ENCODE measurements at regions not wholly inside any gene's neighbourhood (a gene's known extent, or its start where the extent isn't known, plus 50 kb on each side); places are given as distances from the start of the nearest gene placed in this dataset.
"Not testable (repeated sequence)": the region's sequence is repeated elsewhere in the genome, so short reads cannot be mapped to it uniquely, and the experiment has no call there.

DNA sequence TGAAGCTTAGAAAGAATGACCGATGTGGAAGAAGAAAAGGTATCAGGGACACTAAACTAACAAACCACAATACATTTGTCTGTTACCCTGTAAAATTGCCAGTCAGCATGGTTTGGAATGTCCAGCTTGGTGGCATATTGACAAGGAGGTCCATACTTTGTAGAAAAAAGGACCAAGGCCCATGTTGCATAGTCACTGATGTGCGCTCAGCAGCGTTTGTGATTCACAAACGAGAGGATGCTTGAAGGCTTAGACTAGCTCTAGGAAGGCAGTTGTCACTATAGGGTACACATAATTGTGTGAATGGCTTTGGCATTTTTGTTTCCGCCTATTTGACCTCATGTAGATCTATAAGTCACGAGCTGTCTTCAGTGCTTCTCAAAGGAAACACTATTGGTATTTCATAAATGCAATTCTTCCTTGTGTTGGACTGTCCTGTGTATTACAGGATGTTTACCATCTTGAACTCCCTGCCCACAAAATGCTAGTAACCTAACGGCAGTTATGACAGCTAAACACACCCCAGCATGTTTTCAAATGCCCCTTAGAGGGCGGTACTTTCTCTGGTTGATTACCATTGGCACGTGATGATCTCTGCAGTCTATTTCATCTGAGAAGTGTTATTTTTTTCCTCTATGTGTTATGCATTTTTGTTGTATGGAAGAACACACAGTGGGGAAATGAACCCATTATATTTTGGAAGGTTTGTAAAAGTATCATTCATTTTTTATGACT, 304.2 kb downstream of the CYRIA start:
- DNase-seq: no peak

- DNase-seq: no peak
These were observed 305.7 kb downstream of the CYRIA start for GRCh38 chr2:16359961-16360360.

- DNase-seq: no peak
These were observed 308.4 kb downstream of the CYRIA start for GRCh38 chr2:16357188-16357587.

DNA sequence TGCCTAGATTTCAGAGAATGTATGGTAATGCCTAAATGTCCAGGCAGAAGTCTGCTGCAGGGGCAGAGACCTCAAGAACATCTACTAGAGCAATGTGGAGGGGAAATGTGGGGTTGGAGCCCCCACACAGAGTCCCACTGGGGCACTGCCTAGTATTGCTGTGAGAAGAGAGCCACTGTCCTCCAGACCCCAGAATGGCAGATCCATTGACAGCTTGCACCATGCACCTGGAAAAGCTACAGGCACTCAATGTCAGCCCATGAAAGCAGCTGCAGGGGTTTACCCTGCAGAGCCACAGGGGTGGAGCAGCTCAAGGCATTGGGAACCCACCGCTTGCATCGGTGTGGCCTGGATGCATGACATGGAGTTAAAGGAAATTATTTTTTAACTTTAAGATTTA, 314.1 kb downstream of the CYRIA start:
- DNase-seq: no peak

GRCh38 chr2:16351137-16351536, 314.5 kb downstream of the CYRIA start:
- no peak for DNase-seq

- no peak for DNase-seq
These were observed 315.4 kb downstream of the CYRIA start for GRCh38 chr2:16350211-16350610.

GRCh38 chr2:16349811-16350210, 315.8 kb downstream of the CYRIA start:
- no peak for DNase-seq

GRCh38 chr2:16348821-16349515, 316.7 kb downstream of the CYRIA start:
- DNase-seq: no peak

DNA sequence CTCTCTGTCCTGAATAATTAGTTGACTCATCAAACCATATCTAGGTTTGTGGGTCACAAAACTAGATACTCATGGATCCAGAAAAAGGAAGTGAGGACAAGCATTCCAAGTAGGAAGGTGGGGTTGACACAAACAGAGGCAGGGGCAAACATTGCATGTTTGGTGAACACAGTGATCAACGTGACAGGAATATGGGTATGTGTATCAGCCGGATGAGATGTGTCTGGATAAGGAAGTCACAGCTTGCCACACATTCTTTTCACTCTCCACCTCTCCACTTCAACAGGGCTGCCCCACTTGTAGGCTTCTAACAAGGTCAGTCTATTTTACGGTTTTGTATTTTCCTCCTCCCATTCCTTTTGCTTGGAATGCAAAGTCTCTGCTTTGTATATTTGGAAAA, 319.0 kb downstream of the CYRIA start:
- no peak for DNase-seq

GRCh38 chr2:16345231-16345630, 320.4 kb downstream of the CYRIA start:
- not testable (repeated sequence) for DNase-seq

DNA sequence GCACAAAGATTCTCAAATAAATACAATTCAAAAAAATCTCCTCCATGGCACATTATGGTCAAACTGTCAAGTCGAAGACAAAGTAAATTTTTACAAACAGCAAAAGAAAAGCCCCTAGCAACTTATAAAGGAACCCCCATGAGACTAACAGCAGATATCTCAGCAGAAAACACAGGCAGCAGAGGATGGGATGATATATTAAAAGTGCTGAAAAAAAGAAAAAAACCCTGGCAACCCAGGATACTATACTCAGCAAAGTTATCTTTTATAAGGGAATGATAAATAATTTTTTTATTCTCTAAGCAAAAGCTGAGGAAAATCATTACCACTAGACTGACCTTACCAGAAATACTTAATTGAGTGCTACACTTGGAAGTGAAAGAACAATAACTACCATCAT, 326.4 kb downstream of the CYRIA start:
- no peak for DNase-seq

- no peak for DNase-seq
These were observed 327.6 kb downstream of the CYRIA start for GRCh38 chr2:16338026-16338425.

DNA sequence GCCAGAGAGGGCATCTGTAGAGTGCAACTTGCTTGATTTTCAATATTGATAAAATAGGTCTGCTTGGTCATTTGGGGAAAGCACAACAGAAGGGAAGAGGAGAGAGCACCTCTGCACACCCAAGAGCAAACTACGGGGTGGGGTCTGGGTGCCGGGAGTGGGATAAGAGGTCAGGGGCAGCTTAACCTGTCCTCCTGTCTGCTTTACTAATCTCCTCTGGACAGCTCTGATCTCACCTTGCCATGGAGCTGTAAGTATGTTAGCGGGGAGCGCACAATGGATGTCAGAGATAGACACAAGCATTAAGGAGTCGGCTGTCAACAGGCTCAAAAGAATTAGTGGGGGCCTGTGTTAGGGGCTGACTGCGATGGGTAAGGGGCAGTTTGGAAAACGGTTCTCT, 328.7 kb downstream of the CYRIA start:
- DNase-seq: no peak

DNA sequence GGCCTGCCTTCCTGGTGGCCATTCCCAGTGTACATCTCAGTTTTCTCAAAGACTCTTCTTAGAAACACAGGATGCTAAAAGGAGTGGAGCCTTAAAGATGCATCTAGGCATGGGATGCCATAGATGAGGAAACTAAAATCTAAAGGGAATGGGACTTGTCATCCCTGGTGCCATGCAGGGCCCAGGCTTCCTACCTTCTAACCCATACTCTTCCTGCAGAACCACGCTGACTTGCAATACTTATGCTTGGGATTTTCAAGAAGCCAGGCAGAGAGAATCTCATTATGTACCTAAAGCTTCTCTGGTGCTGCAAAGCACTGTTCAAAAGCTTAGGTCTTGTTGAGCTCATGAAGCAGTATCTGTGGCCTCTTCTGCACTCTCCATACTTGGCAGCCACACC, 329.1 kb downstream of the CYRIA start:
- no peak for DNase-seq

DNA sequence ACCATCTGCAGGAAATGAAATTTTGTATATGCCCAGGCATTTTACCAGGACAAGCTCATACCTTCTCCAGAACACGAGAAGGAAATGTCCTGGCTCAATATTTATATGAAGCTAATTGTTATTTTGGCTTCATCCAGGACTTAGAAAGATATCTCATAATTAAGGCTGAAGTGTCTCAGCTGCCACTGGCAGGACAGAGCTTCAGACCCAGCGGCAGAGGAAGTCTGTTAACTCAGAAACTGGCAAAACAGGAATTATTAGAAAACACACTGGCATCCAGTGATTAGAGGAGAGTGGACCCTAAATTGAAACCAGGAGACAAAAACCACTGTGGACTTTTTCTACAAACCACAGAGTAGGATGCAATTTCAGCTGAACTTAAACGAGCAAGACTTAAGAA, 329.7 kb downstream of the CYRIA start:
- DNase-seq: no peak

- no peak for DNase-seq
These were observed 330.1 kb downstream of the CYRIA start for GRCh38 chr2:16335604-16335930.

- DNase-seq: no peak
These were observed 330.6 kb downstream of the CYRIA start for GRCh38 chr2:16334886-16335603.

- no peak for DNase-seq
These were observed 331.3 kb downstream of the CYRIA start for GRCh38 chr2:16334366-16334765.

GRCh38 chr2:16333681-16334080, 332.0 kb downstream of the CYRIA start:
- no peak for DNase-seq

GRCh38 chr2:16332681-16333557, 332.7 kb downstream of the CYRIA start:
- DNase-seq: no peak

GRCh38 chr2:16331772-16332171, 333.9 kb downstream of the CYRIA start:
- no peak for DNase-seq

DNA sequence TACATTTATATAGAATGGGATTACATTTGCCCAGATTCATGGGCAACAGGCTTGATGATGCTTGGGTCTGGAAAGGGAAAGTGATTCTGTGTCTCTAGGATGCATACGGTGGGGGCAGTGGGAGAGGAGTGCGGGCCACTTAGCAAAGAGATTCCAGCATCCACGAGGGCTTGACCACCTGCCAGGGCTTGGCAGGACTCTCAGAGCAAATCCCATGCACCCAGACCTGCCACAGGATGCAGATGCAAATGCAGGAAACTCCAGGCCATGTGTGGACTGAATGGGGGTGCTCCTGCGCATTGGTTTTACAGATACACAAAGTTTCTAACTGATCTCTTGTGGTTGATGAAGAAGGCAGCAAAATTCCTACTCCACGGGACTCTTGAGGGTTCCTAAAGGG, 334.7 kb downstream of the CYRIA start:
- no peak for DNase-seq

DNA sequence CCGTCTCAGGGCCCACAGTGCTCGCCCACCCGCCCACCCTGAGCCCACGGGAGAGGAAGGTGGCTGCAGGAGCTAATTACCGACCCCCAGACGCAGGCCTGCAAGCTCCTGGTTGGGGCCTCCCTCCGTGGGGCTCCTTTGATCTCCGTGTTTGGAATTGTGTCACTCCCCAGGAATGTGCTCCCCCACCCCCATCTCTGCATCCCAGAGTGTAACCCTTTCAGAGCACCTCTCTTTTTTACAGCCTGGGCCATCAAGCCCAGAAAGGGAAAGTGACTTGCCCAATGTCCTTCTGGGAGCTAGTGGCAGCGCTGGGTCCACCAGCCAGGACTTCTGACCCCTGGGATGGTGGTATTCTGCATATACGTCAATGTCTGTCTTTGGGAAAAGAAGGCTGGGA, 335.1 kb downstream of the CYRIA start:
- DNase-seq: peak; percentile 16
